Myocyte (in vitro differentiated cells): ENCODE measurements at regions not wholly inside any gene's neighbourhood (a gene's known extent, or its start where the extent isn't known, plus 50 kb on each side); places are given as distances from the start of the nearest gene placed in this dataset.

Experiments used
- DNase-seq: peaks from one replicate; pipeline ENCODE4 v3.0.0-alpha.2; 2012; ENCODE audit warnings: low read depth

GRCh38 chr1:224486801-224487583 lies 52.4 kb upstream of the WDR26 start:
- DNase-seq: no peak

- peak; percentile 55 for DNase-seq
Measured at GRCh38 chr1:224488806-224489499, 54.4 kb upstream of the WDR26 start.

GRCh38 chr1:224489534-224490365 lies 55.2 kb upstream of the WDR26 start:
- peak; percentile 62 for DNase-seq

GRCh38 chr1:224490549-224491537 lies 56.2 kb upstream of the WDR26 start:
- no peak for DNase-seq

- DNase-seq: no peak
Measured at GRCh38 chr1:224492015-224492414, 57.4 kb upstream of the WDR26 start.

- no peak for DNase-seq
Measured at GRCh38 chr1:224492632-224493031, 58.0 kb upstream of the WDR26 start.

- DNase-seq: no peak
Measured at GRCh38 chr1:224493269-224493668, 58.7 kb upstream of the WDR26 start.

GRCh38 chr1:224494343-224494742 lies 59.7 kb upstream of the WDR26 start:
- DNase-seq: no peak

GRCh38 chr1:224495866-224496265 lies 61.3 kb upstream of the WDR26 start:
- DNase-seq: no peak

- no peak for DNase-seq
Measured at GRCh38 chr1:224496826-224497225, 62.2 kb upstream of the WDR26 start.

- peak; percentile 65 for DNase-seq
Measured at GRCh38 chr1:224497714-224498573, 63.3 kb upstream of the WDR26 start.

- no peak for DNase-seq
Measured at GRCh38 chr1:224498574-224499170, 64.1 kb upstream of the WDR26 start.

- DNase-seq: no peak
Measured at GRCh38 chr1:224499204-224499603, 64.6 kb upstream of the WDR26 start.

- DNase-seq: no peak
Measured at GRCh38 chr1:224500796-224501195, 66.2 kb upstream of the WDR26 start.

- DNase-seq: no peak
Measured at GRCh38 chr1:224501836-224502235, 67.2 kb upstream of the WDR26 start.

- no peak for DNase-seq
Measured at GRCh38 chr1:224502459-224503160, 68.0 kb upstream of the WDR26 start.

- peak; percentile 100 for DNase-seq
Measured at GRCh38 chr1:224503161-224504118, 68.8 kb upstream of the WDR26 start.
